SK-N-SH treated with all-trans-retinoic acid at 6 μM for 48 hours (cell line): ENCODE measurements at regions not wholly inside any gene's neighbourhood (a gene's known extent, or its start where the extent isn't known, plus 50 kb on each side); places are given as distances from the start of the nearest gene placed in this dataset.

Experiments
- ATAC-seq: fragments of 200-7000 bp; cut with Tn5 transposase; 3 replicates; pipeline ENCODE4 v1.9.1; 2020; ENCODE audit warnings: mild to moderate bottlenecking, moderate library complexity
- ARNTL ChIP-seq: fragments of 450-650 bp; formaldehyde crosslinking; IDR thresholded peaks from 2 replicates; pipeline ENCODE4 v1.5.0; 2020; ENCODE audit warnings: low read depth, mild to moderate bottlenecking, moderate library complexity, borderline replicate concordance
- BACH2 ChIP-seq: fragments of 250-450 bp; sonication (Bioruptor Pico); IDR thresholded peaks from 2 replicates; pipeline ENCODE4 v1.9.0; 2021; ENCODE audit warnings: mild to moderate bottlenecking, borderline replicate concordance
- CSDC2 ChIP-seq: fragments of 250-450 bp; sonication (Bioruptor Pico); IDR thresholded peaks from 2 replicates; pipeline ENCODE4 v1.5.0; 2020; ENCODE audit warnings: mild to moderate bottlenecking, moderate library complexity
- ESRRG ChIP-seq: fragments of 250-450 bp; sonication (Bioruptor Pico); IDR thresholded peaks from 2 replicates; pipeline ENCODE4 v1.6.1; 2021; ENCODE audit warnings: mild to moderate bottlenecking
- ISL1 ChIP-seq: fragments of 250-450 bp; sonication (Bioruptor Pico); IDR thresholded peaks from 2 replicates; pipeline ENCODE4 v2.1.2; 2022; ENCODE audit warnings: mild to moderate bottlenecking, moderate library complexity
- OSR1 ChIP-seq: fragments of 250-450 bp; sonication (Bioruptor Pico); IDR thresholded peaks from 2 replicates; pipeline ENCODE4 v1.8.0; 2022; ENCODE audit warnings: moderate library complexity, mild to moderate bottlenecking, inconsistent platforms
- PPARA ChIP-seq: fragments of 250-450 bp; sonication (Bioruptor Pico); IDR thresholded peaks from 2 replicates; pipeline ENCODE4 v1.5.0; 2020; ENCODE audit warnings: mild to moderate bottlenecking, borderline replicate concordance
- RARB ChIP-seq: fragments of 250-450 bp; sonication (Bioruptor Pico); IDR thresholded peaks from 2 replicates; pipeline ENCODE4 v1.8.0; 2021; ENCODE audit warnings: mild to moderate bottlenecking, moderate library complexity
- SNAI2 ChIP-seq: fragments of 250-450 bp; sonication (Bioruptor Pico); IDR thresholded peaks from 2 replicates; pipeline ENCODE4 v1.5.0; 2020; ENCODE audit warnings: mild to moderate bottlenecking, moderate library complexity
- TCF4 ChIP-seq: fragments of 250-450 bp; sonication (Bioruptor Pico); IDR thresholded peaks from 2 replicates; pipeline ENCODE4 v1.8.0; 2021; ENCODE audit warnings: mild to moderate bottlenecking, moderate library complexity, borderline replicate concordance
- TOX ChIP-seq: fragments of 250-450 bp; sonication (Bioruptor Pico); IDR thresholded peaks from 2 replicates; pipeline ENCODE4 v1.8.0; 2021; ENCODE audit warnings: mild to moderate bottlenecking, moderate library complexity, borderline replicate concordance
- ZC3H10 ChIP-seq: fragments of 250-450 bp; sonication (Bioruptor Pico); IDR thresholded peaks from 2 replicates; pipeline ENCODE4 v1.5.1; 2021; ENCODE audit warnings: mild to moderate bottlenecking, moderate library complexity
- ZFP3 ChIP-seq: fragments of 250-450 bp; sonication (Bioruptor Pico); IDR thresholded peaks from 2 replicates; pipeline ENCODE4 v1.5.0; 2020; ENCODE audit warnings: mild to moderate bottlenecking, moderate library complexity
- ZFP30 ChIP-seq: fragments of 450-650 bp; formaldehyde crosslinking; IDR thresholded peaks from 2 replicates; pipeline ENCODE4 v1.5.0; 2022; ENCODE audit warnings: mild to moderate bottlenecking, moderate library complexity
- ZNF565 ChIP-seq: fragments of 450-650 bp; formaldehyde crosslinking; conservative IDR thresholded peaks from 2 replicates; pipeline ENCODE4 v1.5.0; 2020; ENCODE audit warnings: low read depth, mild to moderate bottlenecking, moderate library complexity
- ZNF8 ChIP-seq: fragments of 450-650 bp; formaldehyde crosslinking; IDR thresholded peaks from 2 replicates; pipeline ENCODE4 v1.5.0; 2020; ENCODE audit warnings: mild to moderate bottlenecking, moderate library complexity
- TF ChIP-seq, protein P1 (sequence below): fragments of 250-450 bp; sonication (Bioruptor Pico); IDR thresholded peaks from 2 replicates; pipeline ENCODE4 v1.8.0; 2020; ENCODE audit warnings: mild to moderate bottlenecking, moderate library complexity, borderline replicate concordance
- TF ChIP-seq, protein P2 (sequence below): fragments of 250-450 bp; sonication (Bioruptor Pico); IDR thresholded peaks from 2 replicates; pipeline ENCODE4 v1.5.1; 2020; ENCODE audit warnings: low read depth, mild to moderate bottlenecking, moderate library complexity
- TF ChIP-seq, protein P3 (sequence below): fragments of 250-450 bp; sonication (Bioruptor Pico); IDR thresholded peaks from 2 replicates; pipeline ENCODE4 v1.5.0; 2020; ENCODE audit warnings: mild to moderate bottlenecking, moderate library complexity

- TF ChIP-seq, protein P1, sequence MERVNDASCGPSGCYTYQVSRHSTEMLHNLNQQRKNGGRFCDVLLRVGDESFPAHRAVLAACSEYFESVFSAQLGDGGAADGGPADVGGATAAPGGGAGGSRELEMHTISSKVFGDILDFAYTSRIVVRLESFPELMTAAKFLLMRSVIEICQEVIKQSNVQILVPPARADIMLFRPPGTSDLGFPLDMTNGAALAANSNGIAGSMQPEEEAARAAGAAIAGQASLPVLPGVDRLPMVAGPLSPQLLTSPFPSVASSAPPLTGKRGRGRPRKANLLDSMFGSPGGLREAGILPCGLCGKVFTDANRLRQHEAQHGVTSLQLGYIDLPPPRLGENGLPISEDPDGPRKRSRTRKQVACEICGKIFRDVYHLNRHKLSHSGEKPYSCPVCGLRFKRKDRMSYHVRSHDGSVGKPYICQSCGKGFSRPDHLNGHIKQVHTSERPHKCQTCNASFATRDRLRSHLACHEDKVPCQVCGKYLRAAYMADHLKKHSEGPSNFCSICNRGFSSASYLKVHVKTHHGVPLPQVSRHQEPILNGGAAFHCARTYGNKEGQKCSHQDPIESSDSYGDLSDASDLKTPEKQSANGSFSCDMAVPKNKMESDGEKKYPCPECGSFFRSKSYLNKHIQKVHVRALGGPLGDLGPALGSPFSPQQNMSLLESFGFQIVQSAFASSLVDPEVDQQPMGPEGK (CRISPR knock-in tag) = no peak
- no peak for TF ChIP-seq SNAI2
- TF ChIP-seq RARB (CRISPR knock-in tag) = no peak
- TF ChIP-seq ZNF565 (CRISPR knock-in tag) = no peak
- TF ChIP-seq, protein P2, sequence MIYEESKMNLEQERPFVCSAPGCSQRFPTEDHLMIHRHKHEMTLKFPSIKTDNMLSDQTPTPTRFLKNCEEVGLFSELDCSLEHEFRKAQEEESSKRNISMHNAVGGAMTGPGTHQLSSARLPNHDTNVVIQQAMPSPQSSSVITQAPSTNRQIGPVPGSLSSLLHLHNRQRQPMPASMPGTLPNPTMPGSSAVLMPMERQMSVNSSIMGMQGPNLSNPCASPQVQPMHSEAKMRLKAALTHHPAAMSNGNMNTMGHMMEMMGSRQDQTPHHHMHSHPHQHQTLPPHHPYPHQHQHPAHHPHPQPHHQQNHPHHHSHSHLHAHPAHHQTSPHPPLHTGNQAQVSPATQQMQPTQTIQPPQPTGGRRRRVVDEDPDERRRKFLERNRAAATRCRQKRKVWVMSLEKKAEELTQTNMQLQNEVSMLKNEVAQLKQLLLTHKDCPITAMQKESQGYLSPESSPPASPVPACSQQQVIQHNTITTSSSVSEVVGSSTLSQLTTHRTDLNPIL (CRISPR knock-in tag) = no peak
Observed at GRCh38 chr6:15790116-15790515, 127.3 kb upstream of the DTNBP1 start (continued).

DNA sequence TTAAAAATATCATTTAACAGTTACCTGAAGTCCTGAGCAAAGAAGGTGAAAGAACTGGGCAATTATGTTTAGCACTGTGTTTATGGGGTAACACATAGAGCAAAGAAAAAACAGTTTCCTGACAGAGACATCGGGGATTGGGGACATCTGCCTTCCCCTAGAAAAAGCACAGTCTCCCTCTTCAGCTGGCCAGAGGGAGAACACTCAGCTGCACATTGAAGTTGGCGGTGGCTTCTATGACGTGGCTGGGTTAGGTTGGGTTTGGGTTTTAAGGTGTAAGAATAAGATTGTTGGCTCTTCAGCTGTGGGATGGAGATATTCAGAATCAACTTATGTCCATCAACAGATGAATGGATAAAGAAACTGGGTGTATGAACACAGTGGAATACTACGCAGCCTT lies 124.0 kb upstream of the DTNBP1 start:
- TF ChIP-seq, protein P1 (CRISPR knock-in tag) = no peak
- TF ChIP-seq ZC3H10 (CRISPR knock-in tag) = no peak
- TF ChIP-seq ESRRG = no peak
- no peak for TF ChIP-seq ARNTL (CRISPR knock-in tag)
- TF ChIP-seq OSR1 (CRISPR knock-in tag) = no peak
- TF ChIP-seq, protein P2 (CRISPR knock-in tag) = no peak
- no peak for TF ChIP-seq ISL1 (CRISPR knock-in tag)
- no peak for TF ChIP-seq SNAI2
- TF ChIP-seq, protein P3, sequence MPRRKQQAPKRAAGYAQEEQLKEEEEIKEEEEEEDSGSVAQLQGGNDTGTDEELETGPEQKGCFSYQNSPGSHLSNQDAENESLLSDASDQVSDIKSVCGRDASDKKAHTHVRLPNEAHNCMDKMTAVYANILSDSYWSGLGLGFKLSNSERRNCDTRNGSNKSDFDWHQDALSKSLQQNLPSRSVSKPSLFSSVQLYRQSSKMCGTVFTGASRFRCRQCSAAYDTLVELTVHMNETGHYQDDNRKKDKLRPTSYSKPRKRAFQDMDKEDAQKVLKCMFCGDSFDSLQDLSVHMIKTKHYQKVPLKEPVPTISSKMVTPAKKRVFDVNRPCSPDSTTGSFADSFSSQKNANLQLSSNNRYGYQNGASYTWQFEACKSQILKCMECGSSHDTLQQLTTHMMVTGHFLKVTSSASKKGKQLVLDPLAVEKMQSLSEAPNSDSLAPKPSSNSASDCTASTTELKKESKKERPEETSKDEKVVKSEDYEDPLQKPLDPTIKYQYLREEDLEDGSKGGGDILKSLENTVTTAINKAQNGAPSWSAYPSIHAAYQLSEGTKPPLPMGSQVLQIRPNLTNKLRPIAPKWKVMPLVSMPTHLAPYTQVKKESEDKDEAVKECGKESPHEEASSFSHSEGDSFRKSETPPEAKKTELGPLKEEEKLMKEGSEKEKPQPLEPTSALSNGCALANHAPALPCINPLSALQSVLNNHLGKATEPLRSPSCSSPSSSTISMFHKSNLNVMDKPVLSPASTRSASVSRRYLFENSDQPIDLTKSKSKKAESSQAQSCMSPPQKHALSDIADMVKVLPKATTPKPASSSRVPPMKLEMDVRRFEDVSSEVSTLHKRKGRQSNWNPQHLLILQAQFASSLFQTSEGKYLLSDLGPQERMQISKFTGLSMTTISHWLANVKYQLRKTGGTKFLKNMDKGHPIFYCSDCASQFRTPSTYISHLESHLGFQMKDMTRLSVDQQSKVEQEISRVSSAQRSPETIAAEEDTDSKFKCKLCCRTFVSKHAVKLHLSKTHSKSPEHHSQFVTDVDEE (CRISPR knock-in tag) = no peak
- no peak for ATAC-seq

GRCh38 chr6:15783484-15783883 lies 120.7 kb upstream of the DTNBP1 start:
- ATAC-seq = no peak
- TF ChIP-seq ZNF8 (no peak), CSDC2 (CRISPR knock-in tag) (no peak), TOX (CRISPR knock-in tag) (no peak), ZC3H10 (CRISPR knock-in tag) (no peak), TCF4 (no peak), OSR1 (CRISPR knock-in tag) (no peak), ZFP3 (CRISPR knock-in tag) (no peak), ESRRG (no peak), PPARA (CRISPR knock-in tag) (no peak), ZNF565 (CRISPR knock-in tag) (no peak), ISL1 (CRISPR knock-in tag) (no peak), ARNTL (CRISPR knock-in tag) (no peak), BACH2 (no peak), ZFP30 (CRISPR knock-in tag) (no peak)
- TF ChIP-seq, protein P2 (CRISPR knock-in tag) = no peak
